HepG2 (cell line): ENCODE measurements at regions not wholly inside any gene's neighbourhood (a gene's known extent, or its start where the extent isn't known, plus 50 kb on each side); places are given as distances from the start of the nearest gene placed in this dataset.

ENCODE experiments used
- ATRX ChIP-seq: sonication (generic); formaldehyde crosslinking; IDR thresholded peaks from 2 replicates; pipeline ENCODE4 v1.4.0; 2020; ENCODE audit warnings: missing genetic modification reagents, borderline replicate concordance
- CBX5 ChIP-seq: sonication (generic); formaldehyde crosslinking; IDR thresholded peaks from 2 replicates; pipeline ENCODE4 v1.4.0; 2020; ENCODE audit warnings: missing genetic modification reagents, borderline replicate concordance
- CCAR2 ChIP-seq: fragments of 200-400 bp; formaldehyde crosslinking; optimal IDR thresholded peaks from 2 replicates; pipeline ENCODE3; 2018; ENCODE audit warnings: low read depth, mild to moderate bottlenecking, low read length, moderate library complexity
- HNF4A ChIP-seq: sonication (generic); formaldehyde crosslinking; IDR thresholded peaks from 2 replicates; pipeline ENCODE4 v1.4.0; 2020; ENCODE audit warnings: missing genetic modification reagents
- KDM6A ChIP-seq: IDR thresholded peaks from 2 replicates; pipeline ENCODE4 v1.6.1; 2016; ENCODE audit warnings: low read depth
- KLF12 ChIP-seq: sonication (generic); formaldehyde crosslinking; IDR thresholded peaks from 2 replicates; pipeline ENCODE4 v1.4.0; 2020; ENCODE audit warnings: missing genetic modification reagents, borderline replicate concordance
- MAFK ChIP-seq, 2 experiments: IDR thresholded peaks in 1 of 2; conservative IDR thresholded peaks in 1 of 2; 2 replicates each; pipeline ENCODE4 v1.6.1; 2011; ENCODE audit warnings: improper control_type of control experiment in 2 of 2, low read length in 2 of 2
- PHB2 ChIP-seq: fragments of 450-650 bp; IDR thresholded peaks from 2 replicates; pipeline ENCODE4 v1.6.1; 2018; ENCODE audit not compliant: partially characterized antibody
- PLRG1 ChIP-seq: fragments of 450-650 bp; conservative IDR thresholded peaks from 2 replicates; pipeline ENCODE4 v1.6.1; 2016
- RAD21 ChIP-seq: fragments of 450-650 bp; formaldehyde crosslinking; IDR thresholded peaks from 2 replicates; pipeline ENCODE4 v1.5.0; 2020; ENCODE audit warnings: mild to moderate bottlenecking
- REPIN1 ChIP-seq: sonication (generic); formaldehyde crosslinking; IDR thresholded peaks from 2 replicates; pipeline ENCODE4 v1.8.0; 2022; ENCODE audit warnings: missing genetic modification reagents, low read depth, mild to moderate bottlenecking, borderline replicate concordance
- SIX4 ChIP-seq: sonication (generic); formaldehyde crosslinking; IDR thresholded peaks from 2 replicates; pipeline ENCODE4 v1.4.0; 2020; ENCODE audit warnings: missing genetic modification reagents
- SOX6 ChIP-seq, 2 experiments: fragments of 450-650 bp in 1 of 2; sonication (generic) in 1 of 2; formaldehyde crosslinking in 1 of 2; IDR thresholded peaks; 2 replicates each; pipeline versions ENCODE4 v1.4.0 to v1.6.1; 2017 to 2020; ENCODE audit warnings: antibody characterized with exemption in 1 of 2, mild to moderate bottlenecking in 1 of 2, missing genetic modification reagents in 1 of 2
- STAG1 ChIP-seq: sonication (generic); formaldehyde crosslinking; IDR thresholded peaks from 2 replicates; pipeline ENCODE4 v1.4.0; 2020; ENCODE audit warnings: missing genetic modification reagents
- TCF7 ChIP-seq: sonication (generic); IDR thresholded peaks from 2 replicates; pipeline ENCODE4 v1.6.1; 2016; ENCODE audit warnings: antibody characterized with exemption, low read depth
- ZNF264 ChIP-seq: sonication (generic); formaldehyde crosslinking; IDR thresholded peaks from 2 replicates; pipeline ENCODE4 v1.4.0; 2020; ENCODE audit warnings: missing genetic modification reagents
- ZSCAN20 ChIP-seq: sonication (generic); formaldehyde crosslinking; IDR thresholded peaks from 2 replicates; pipeline ENCODE4 v1.4.0; 2020; ENCODE audit warnings: missing genetic modification reagents, mild to moderate bottlenecking, borderline replicate concordance
- TF ChIP-seq, protein P1 (sequence below): sonication (generic); formaldehyde crosslinking; IDR thresholded peaks from 2 replicates; pipeline ENCODE4 v1.4.0; 2020; ENCODE audit warnings: missing genetic modification reagents, borderline replicate concordance
- TF ChIP-seq, protein P2 (sequence below): sonication (generic); formaldehyde crosslinking; IDR thresholded peaks from 2 replicates; pipeline ENCODE4 v1.8.1; 2023; ENCODE audit warnings: missing genetic modification reagents, mild to moderate bottlenecking, borderline replicate concordance
- TF ChIP-seq, protein P3 (sequence below): IDR thresholded peaks from 2 replicates; pipeline ENCODE4 v1.4.0; 2020; ENCODE audit warnings: mild to moderate bottlenecking, missing genetic modification reagents
- TF ChIP-seq, protein P4 (sequence below): sonication (generic); formaldehyde crosslinking; IDR thresholded peaks from 2 replicates; pipeline ENCODE4 v1.5.1; 2020; ENCODE audit warnings: missing genetic modification reagents, mild to moderate bottlenecking, borderline replicate concordance
- TF ChIP-seq, protein P5 (sequence below): sonication (generic); formaldehyde crosslinking; IDR thresholded peaks from 2 replicates; pipeline ENCODE4 v1.5.1; 2020; ENCODE audit warnings: missing genetic modification reagents, mild to moderate bottlenecking, borderline replicate concordance

DNA sequence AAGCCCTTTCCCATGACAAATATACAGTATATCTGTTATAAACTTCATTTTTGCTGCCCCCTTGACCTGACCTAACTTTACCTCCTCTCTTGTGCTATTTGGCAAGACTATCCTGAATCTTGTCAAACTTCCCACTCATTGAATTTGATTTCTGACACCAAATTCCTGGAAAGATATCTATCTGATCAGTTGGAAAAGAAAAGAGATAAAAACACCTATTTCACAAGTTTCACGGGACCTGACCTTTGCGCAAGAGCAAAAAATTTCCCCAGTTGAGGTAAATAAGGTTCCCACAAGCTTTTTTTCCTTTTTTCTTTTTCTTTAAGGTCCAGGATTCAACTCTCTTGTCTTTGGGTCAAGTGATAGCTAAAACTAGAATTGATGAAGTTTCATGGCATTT is 189.2 kb upstream of the LPP start (continued):
- TF ChIP-seq, protein P1, sequence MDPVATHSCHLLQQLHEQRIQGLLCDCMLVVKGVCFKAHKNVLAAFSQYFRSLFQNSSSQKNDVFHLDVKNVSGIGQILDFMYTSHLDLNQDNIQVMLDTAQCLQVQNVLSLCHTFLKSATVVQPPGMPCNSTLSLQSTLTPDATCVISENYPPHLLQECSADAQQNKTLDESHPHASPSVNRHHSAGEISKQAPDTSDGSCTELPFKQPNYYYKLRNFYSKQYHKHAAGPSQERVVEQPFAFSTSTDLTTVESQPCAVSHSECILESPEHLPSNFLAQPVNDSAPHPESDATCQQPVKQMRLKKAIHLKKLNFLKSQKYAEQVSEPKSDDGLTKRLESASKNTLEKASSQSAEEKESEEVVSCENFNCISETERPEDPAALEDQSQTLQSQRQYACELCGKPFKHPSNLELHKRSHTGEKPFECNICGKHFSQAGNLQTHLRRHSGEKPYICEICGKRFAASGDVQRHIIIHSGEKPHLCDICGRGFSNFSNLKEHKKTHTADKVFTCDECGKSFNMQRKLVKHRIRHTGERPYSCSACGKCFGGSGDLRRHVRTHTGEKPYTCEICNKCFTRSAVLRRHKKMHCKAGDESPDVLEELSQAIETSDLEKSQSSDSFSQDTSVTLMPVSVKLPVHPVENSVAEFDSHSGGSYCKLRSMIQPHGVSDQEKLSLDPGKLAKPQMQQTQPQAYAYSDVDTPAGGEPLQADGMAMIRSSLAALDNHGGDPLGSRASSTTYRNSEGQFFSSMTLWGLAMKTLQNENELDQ, result no peak
- no peak for TF ChIP-seq KDM6A
- TF ChIP-seq, protein P2, sequence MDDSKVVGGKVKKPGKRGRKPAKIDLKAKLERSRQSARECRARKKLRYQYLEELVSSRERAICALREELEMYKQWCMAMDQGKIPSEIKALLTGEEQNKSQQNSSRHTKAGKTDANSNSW, result no peak
- TF ChIP-seq, protein P3, sequence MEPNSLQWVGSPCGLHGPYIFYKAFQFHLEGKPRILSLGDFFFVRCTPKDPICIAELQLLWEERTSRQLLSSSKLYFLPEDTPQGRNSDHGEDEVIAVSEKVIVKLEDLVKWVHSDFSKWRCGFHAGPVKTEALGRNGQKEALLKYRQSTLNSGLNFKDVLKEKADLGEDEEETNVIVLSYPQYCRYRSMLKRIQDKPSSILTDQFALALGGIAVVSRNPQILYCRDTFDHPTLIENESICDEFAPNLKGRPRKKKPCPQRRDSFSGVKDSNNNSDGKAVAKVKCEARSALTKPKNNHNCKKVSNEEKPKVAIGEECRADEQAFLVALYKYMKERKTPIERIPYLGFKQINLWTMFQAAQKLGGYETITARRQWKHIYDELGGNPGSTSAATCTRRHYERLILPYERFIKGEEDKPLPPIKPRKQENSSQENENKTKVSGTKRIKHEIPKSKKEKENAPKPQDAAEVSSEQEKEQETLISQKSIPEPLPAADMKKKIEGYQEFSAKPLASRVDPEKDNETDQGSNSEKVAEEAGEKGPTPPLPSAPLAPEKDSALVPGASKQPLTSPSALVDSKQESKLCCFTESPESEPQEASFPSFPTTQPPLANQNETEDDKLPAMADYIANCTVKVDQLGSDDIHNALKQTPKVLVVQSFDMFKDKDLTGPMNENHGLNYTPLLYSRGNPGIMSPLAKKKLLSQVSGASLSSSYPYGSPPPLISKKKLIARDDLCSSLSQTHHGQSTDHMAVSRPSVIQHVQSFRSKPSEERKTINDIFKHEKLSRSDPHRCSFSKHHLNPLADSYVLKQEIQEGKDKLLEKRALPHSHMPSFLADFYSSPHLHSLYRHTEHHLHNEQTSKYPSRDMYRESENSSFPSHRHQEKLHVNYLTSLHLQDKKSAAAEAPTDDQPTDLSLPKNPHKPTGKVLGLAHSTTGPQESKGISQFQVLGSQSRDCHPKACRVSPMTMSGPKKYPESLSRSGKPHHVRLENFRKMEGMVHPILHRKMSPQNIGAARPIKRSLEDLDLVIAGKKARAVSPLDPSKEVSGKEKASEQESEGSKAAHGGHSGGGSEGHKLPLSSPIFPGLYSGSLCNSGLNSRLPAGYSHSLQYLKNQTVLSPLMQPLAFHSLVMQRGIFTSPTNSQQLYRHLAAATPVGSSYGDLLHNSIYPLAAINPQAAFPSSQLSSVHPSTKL (CRISPR knock-in tag), result peak; percentile 72
- no peak for TF ChIP-seq ZNF264 (CRISPR knock-in tag)
- no peak for TF ChIP-seq SOX6 (IDR thresholded peaks at IDR 0.05)
- peak; percentile 58; the same call in 1 of the 2 replicates for TF ChIP-seq SOX6 (CRISPR knock-in tag; IDR thresholded peaks at IDR 0.05)
- TF ChIP-seq, protein P4, sequence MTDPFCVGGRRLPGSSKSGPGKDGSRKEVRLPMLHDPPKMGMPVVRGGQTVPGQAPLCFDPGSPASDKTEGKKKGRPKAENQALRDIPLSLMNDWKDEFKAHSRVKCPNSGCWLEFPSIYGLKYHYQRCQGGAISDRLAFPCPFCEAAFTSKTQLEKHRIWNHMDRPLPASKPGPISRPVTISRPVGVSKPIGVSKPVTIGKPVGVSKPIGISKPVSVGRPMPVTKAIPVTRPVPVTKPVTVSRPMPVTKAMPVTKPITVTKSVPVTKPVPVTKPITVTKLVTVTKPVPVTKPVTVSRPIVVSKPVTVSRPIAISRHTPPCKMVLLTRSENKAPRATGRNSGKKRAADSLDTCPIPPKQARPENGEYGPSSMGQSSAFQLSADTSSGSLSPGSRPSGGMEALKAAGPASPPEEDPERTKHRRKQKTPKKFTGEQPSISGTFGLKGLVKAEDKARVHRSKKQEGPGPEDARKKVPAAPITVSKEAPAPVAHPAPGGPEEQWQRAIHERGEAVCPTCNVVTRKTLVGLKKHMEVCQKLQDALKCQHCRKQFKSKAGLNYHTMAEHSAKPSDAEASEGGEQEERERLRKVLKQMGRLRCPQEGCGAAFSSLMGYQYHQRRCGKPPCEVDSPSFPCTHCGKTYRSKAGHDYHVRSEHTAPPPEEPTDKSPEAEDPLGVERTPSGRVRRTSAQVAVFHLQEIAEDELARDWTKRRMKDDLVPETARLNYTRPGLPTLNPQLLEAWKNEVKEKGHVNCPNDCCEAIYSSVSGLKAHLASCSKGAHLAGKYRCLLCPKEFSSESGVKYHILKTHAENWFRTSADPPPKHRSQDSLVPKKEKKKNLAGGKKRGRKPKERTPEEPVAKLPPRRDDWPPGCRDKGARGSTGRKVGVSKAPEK (CRISPR knock-in tag), result no peak
- TF ChIP-seq STAG1, result no peak
- no peak for TF ChIP-seq KLF12 (CRISPR knock-in tag)
- no peak for TF ChIP-seq REPIN1
- no peak for TF ChIP-seq RAD21 (CRISPR knock-in tag)
- no peak for TF ChIP-seq MAFK (conservative IDR thresholded peaks at IDR 0.05 in 1 of 2, IDR thresholded peaks at IDR 0.05 in 1 of 2; ENCODE audit: low read length in 2 of 2)
- TF ChIP-seq CBX5, result no peak
- no peak for TF ChIP-seq ATRX (CRISPR knock-in tag)
- no peak for TF ChIP-seq ZSCAN20 (CRISPR knock-in tag)
- TF ChIP-seq SIX4 (CRISPR knock-in tag), result no peak
- TF ChIP-seq HNF4A, result peak; percentile 55; the same call in 1 of the 2 replicates
- TF ChIP-seq PLRG1, result no peak
- TF ChIP-seq TCF7, result peak; percentile 42; the same call in 1 of the 2 replicates
- TF ChIP-seq CCAR2, result no peak
- TF ChIP-seq PHB2, result no peak
- TF ChIP-seq, protein P5, sequence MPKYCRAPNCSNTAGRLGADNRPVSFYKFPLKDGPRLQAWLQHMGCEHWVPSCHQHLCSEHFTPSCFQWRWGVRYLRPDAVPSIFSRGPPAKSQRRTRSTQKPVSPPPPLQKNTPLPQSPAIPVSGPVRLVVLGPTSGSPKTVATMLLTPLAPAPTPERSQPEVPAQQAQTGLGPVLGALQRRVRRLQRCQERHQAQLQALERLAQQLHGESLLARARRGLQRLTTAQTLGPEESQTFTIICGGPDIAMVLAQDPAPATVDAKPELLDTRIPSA (CRISPR knock-in tag), result no peak
